Rectal smooth muscle tissue (tissue), 1 donor: ENCODE measurements at regions not wholly inside any gene's neighbourhood (a gene's known extent, or its start where the extent isn't known, plus 50 kb on each side); places are given as distances from the start of the nearest gene placed in this dataset.

Experiments used
- H3K27ac ChIP-seq: one replicate; pipeline ENCODE4 v1.7.0; 2013; ENCODE audit warnings: low read depth, low read length, inconsistent platforms
- H3K27me3 ChIP-seq: one replicate; pipeline ENCODE4 v1.7.0; 2013; ENCODE audit warnings: low read length; ENCODE audit not compliant: control insufficient read depth, insufficient read depth
- H3K36me3 ChIP-seq: one replicate; pipeline ENCODE4 v1.7.0; 2013; ENCODE audit warnings: low read length; ENCODE audit not compliant: control insufficient read depth, insufficient read depth
- H3K4me1 ChIP-seq: one replicate; pipeline ENCODE4 v1.7.0; 2013; ENCODE audit warnings: low read length; ENCODE audit not compliant: control insufficient read depth, insufficient read depth
- H3K4me3 ChIP-seq: one replicate; pipeline ENCODE4 v1.7.0; 2013; ENCODE audit warnings: low read length
- H3K9ac ChIP-seq: one replicate; pipeline ENCODE4 v1.7.0; 2013; ENCODE audit warnings: low read length

DNA sequence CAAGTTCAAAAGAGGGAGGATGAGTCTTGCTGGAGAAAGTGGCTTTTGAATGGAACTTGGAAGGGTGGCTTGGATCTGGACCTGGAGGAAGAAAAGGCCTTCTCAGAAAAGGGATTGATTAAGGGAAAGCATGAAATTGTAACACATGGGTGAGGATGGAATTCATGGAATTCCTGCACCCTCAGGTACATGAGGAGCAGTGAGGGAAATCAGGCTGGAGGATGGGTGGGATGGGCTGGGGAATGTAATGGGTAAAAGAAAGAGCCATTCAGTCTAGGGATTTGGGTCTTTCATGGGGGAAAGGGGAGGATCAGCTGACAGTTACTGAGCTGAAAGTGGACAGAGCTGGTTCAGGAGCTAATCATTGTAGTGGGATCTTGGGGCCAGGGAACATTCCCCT lies 51.2 kb upstream of the HAAO start:
- Histone ChIP-seq H3K4me1 (peaks cover 21% of the 10 kb centered on the region), H3K4me3 (no peak overlapping the region), H3K36me3 (no peaks in the 10 kb centered on the region), H3K9ac (no peak overlapping the region), H3K27ac (no peak overlapping the region), H3K27me3 (no peaks in the 10 kb centered on the region)

DNA sequence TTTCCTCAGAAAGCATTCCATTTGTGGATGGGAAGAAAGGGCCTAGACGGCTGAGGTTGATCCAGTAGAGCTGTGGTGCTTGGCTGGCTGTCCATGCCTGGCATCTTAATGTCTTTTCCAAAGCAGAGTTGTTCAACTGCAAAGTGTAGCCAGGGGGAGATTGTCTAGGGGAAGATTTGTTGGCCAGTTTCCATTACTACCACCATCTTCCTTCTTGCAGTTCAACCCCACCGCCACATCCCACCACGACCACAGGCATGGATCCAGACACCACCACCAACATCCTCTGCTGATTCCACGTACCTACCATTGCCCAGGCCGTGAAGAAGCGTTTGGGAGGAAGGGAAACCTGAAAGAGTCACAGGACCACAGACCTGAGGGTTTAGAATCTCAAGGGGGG lies 50.7 kb upstream of the HAAO start:
- H3K27me3 ChIP-seq: no peaks in the 10 kb centered on the region
- H3K27ac ChIP-seq: peak overlapping the region; percentile 26
- peaks cover 21% of the 10 kb centered on the region for H3K4me1 ChIP-seq
- H3K36me3 ChIP-seq: no peaks in the 10 kb centered on the region
- no peak overlapping the region for H3K4me3 ChIP-seq
- H3K9ac ChIP-seq: no peak overlapping the region

DNA sequence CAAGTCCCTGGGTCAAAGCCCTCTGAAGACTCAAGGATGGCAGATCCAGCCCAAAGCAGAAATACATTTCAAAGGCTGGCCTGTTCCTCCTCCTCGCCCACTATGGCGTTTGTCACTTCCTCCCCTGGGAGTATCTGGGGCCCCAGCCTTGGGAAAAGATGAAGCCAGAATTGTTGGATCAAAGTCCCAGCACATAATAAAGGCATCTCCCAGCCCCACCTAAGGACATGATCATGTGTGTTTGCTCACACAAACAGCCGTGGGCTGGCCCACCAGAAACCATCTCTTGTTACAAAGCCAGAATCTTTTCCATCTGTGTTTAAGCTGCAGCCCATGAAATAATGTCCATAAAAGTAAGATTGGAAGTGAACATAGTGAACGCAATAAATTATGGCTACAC lies 50.1 kb upstream of the HAAO start:
- H3K4me1 ChIP-seq: peaks cover 21% of the 10 kb centered on the region
- no peak overlapping the region for H3K9ac ChIP-seq
- H3K36me3 ChIP-seq: no peaks in the 10 kb centered on the region
- no peak overlapping the region for H3K4me3 ChIP-seq
- no peaks in the 10 kb centered on the region for H3K27me3 ChIP-seq
- no peak overlapping the region for H3K27ac ChIP-seq
